Esophagus squamous epithelium (tissue), 4 donors: ENCODE measurements at regions not wholly inside any gene's neighbourhood (a gene's known extent, or its start where the extent isn't known, plus 50 kb on each side); places are given as distances from the start of the nearest gene placed in this dataset.

ENCODE experiments used
- POLR2A ChIP-seq, 4 donors: fragments of 450-650 bp; IDR thresholded peaks; one replicate each; pipeline ENCODE4 v1.6.1; 2017; ENCODE audit warnings: antibody characterized with exemption in 4 of 4, mild to moderate bottlenecking in 4 of 4, moderate library complexity in 3 of 4
- TF ChIP-seq, protein P1 (sequence below), 6 experiments: fragments of 450-650 bp in 4 of 6; fragments of 200-600 bp in 2 of 6; sonication (generic) in 2 of 6; IDR thresholded peaks; one replicate each; pipeline ENCODE4 v1.5.1; 2016 to 2019; ENCODE audit warnings: antibody characterized with exemption in 6 of 6, mild to moderate bottlenecking in 4 of 6, moderate library complexity in 4 of 6

DNA sequence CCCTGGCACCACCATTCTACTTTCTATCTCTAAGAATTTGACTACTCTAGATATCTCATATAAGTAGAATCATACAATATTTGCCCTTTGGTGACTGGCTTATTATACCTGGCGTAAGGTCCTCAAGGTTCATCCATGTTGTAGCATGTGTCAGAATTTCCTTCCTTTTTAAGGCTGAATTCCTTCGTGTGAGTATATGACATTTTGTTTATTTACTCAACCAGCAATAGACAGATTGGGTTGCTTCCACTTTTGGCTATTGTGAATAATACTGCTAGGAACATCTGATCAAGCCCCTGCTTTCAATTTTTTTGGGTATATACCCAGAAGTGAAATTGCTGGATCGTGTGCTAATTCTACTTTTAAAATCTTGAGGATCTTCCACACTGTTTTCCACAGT is 232.8 kb upstream of the MCHR2 start:
- TF ChIP-seq, protein P1, sequence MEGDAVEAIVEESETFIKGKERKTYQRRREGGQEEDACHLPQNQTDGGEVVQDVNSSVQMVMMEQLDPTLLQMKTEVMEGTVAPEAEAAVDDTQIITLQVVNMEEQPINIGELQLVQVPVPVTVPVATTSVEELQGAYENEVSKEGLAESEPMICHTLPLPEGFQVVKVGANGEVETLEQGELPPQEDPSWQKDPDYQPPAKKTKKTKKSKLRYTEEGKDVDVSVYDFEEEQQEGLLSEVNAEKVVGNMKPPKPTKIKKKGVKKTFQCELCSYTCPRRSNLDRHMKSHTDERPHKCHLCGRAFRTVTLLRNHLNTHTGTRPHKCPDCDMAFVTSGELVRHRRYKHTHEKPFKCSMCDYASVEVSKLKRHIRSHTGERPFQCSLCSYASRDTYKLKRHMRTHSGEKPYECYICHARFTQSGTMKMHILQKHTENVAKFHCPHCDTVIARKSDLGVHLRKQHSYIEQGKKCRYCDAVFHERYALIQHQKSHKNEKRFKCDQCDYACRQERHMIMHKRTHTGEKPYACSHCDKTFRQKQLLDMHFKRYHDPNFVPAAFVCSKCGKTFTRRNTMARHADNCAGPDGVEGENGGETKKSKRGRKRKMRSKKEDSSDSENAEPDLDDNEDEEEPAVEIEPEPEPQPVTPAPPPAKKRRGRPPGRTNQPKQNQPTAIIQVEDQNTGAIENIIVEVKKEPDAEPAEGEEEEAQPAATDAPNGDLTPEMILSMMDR (IDR thresholded peaks at IDR 0.05): no peak
- TF ChIP-seq POLR2A (IDR thresholded peaks at IDR 0.05): no peak
